PC-3 (cell line): ENCODE measurements at regions not wholly inside any gene's neighbourhood (a gene's known extent, or its start where the extent isn't known, plus 50 kb on each side); places are given as distances from the start of the nearest gene placed in this dataset.

ENCODE experiments used
- ATAC-seq: fragments of 200-7000 bp; cut with Tn5 transposase; 2 replicates; pipeline ENCODE4 v1.9.1; 2020; ENCODE audit warnings: mild to moderate bottlenecking, moderate library complexity
- BruUV-seq: library from RNA; stranded (reverse); fragments of 400-500 nt; replicated peaks from 2 replicates; lab custom pipeline; 2021; lab: Mats Ljungman, UMichigan
- CTCF ChIA-PET: fragments of 300-600 bp; sonication (Branson Sonifier 250); formaldehyde crosslinking; loops from one replicate; lab custom pipeline; 2022; ENCODE audit warnings: antibody characterized with exemption; lab: Charles Lee
- POLR2A ChIA-PET: fragments of 300-600 bp; sonication (Branson Sonifier 250); formaldehyde crosslinking; loops from one replicate; lab custom pipeline; 2022; ENCODE audit warnings: antibody characterized with exemption; ENCODE audit not compliant: unreplicated experiment; lab: Charles Lee
- DNase-seq: peaks from one replicate; pipeline ENCODE4 v3.0.0-alpha.2; 2015
- H2AFZ ChIP-seq: fragments of 300-600 bp; sonication (generic); 2 replicates; pipeline ENCODE4 v1.6.0; 2016; ENCODE audit warnings: antibody characterized with exemption, low read length
- H3F3A ChIP-seq: fragments of 300-600 bp; sonication (generic); one replicate; pipeline ENCODE4 v1.6.0; 2017; ENCODE audit warnings: antibody characterized with exemption, low read length, control low read depth, mild to moderate bottlenecking; ENCODE audit not compliant: unreplicated experiment
- H3K27ac ChIP-seq: fragments of 300-600 bp; sonication (generic); 2 replicates; pipeline ENCODE4 v1.5.1; 2016; ENCODE audit warnings: mild to moderate bottlenecking, low read length
- H3K27me3 ChIP-seq: fragments of 300-600 bp; sonication (generic); 2 replicates; pipeline ENCODE4 v1.6.1; 2016; ENCODE audit warnings: low read length, mixed read lengths
- H3K36me3 ChIP-seq: fragments of 300-600 bp; sonication (generic); 2 replicates; pipeline ENCODE4 v1.6.1; 2016; ENCODE audit warnings: low read depth, mixed run types, low read length, mixed read lengths
- H3K4me1 ChIP-seq: fragments of 300-600 bp; sonication (generic); 2 replicates; pipeline ENCODE4 v1.5.1; 2016; ENCODE audit warnings: low read length; ENCODE audit not compliant: insufficient read depth
- H3K4me2 ChIP-seq: fragments of 300-600 bp; sonication (generic); 2 replicates; pipeline ENCODE4 v1.6.0; 2016; ENCODE audit warnings: low read length
- H3K4me3 ChIP-seq: fragments of 300-600 bp; sonication (generic); 2 replicates; pipeline ENCODE4 v1.5.1; 2016; ENCODE audit warnings: mild to moderate bottlenecking, low read length, mixed read lengths
- H3K79me2 ChIP-seq: fragments of 300-600 bp; sonication (generic); 2 replicates; pipeline ENCODE4 v1.6.1; 2017; ENCODE audit warnings: low read length, mixed read lengths
- H3K9ac ChIP-seq: fragments of 300-600 bp; sonication (generic); 2 replicates; pipeline ENCODE4 v1.6.0; 2016; ENCODE audit warnings: mild to moderate bottlenecking, low read length
- H3K9me2 ChIP-seq: fragments of 300-600 bp; sonication (generic); replicated peaks from 2 replicates; pipeline ENCODE4 v1.6.1; 2016; ENCODE audit warnings: mixed run types, low read length, mixed read lengths
- H3K9me3 ChIP-seq: fragments of 300-600 bp; sonication (generic); 2 replicates; pipeline ENCODE4 v1.6.1; 2016; ENCODE audit warnings: low read length, mixed read lengths
- H4K20me1 ChIP-seq: fragments of 300-600 bp; sonication (generic); 2 replicates; pipeline ENCODE4 v1.6.1; 2016; ENCODE audit warnings: low read length, mixed read lengths
- CTCF ChIP-seq: fragments of 300-600 bp; sonication (generic); conservative IDR thresholded peaks from 2 replicates; pipeline ENCODE4 v1.5.1; 2017; ENCODE audit warnings: antibody characterized with exemption, low read depth, mild to moderate bottlenecking, low read length
- EZH2 ChIP-seq: fragments of 300-600 bp; sonication (generic); IDR thresholded peaks from one replicate; pipeline ENCODE4 v1.6.1; 2017; ENCODE audit warnings: antibody characterized with exemption, mild to moderate bottlenecking, low read length; ENCODE audit not compliant: unreplicated experiment
- EZH2phosphoT487 ChIP-seq: fragments of 300-600 bp; sonication (generic); IDR thresholded peaks from 2 replicates; pipeline ENCODE4 v1.6.1; 2018; ENCODE audit warnings: mild to moderate bottlenecking, antibody characterized with exemption, low read length, borderline replicate concordance
- intact Hi-C: fragments of 100-400 bp; cut with micrococcal nuclease; formaldehyde crosslinking; loops from 2 replicates; pipeline ENCODE4 v1.9.0; 2023

GRCh38 chr3:176757429-176757828 is 439.9 kb downstream of the TBL1XR1 start:
- H2AFZ ChIP-seq = no peak overlapping the region
- H3F3A ChIP-seq = no peaks in the 10 kb centered on the region
- no peaks in the 10 kb centered on the region for H4K20me1 ChIP-seq
- 0 out of 2 replicates have a peak, but pooled peaks cover 3% of the 10 kb centered on the region for H3K27me3 ChIP-seq
- ATAC-seq (no peak), DNase-seq (no peak)
- H3K9me3 ChIP-seq = no peaks in the 10 kb centered on the region
- no peaks in the 10 kb centered on the region for H3K4me1 ChIP-seq
- BruUV-seq = no TSS peak
- TF ChIP-seq CTCF (no peak), EZH2phosphoT487 (no peak), EZH2 (no peak)
- no peak overlapping the region for H3K27ac ChIP-seq
- H3K79me2 ChIP-seq = no peaks in the 10 kb centered on the region
- POLR2A ChIA-PET = no interaction called here
- no peak overlapping the region for H3K9ac ChIP-seq
- intact Hi-C loops = no loop called here
- no peaks in the 10 kb centered on the region for H3K36me3 ChIP-seq
- no peaks in the 10 kb centered on the region for H3K9me2 ChIP-seq
- no peak overlapping the region for H3K4me2 ChIP-seq
- CTCF ChIA-PET = no interaction called here
- H3K4me3 ChIP-seq = no peak overlapping the region

- H3K4me3 ChIP-seq = no peak overlapping the region
- CTCF ChIA-PET = no interaction called here
- no peak overlapping the region for H3K4me2 ChIP-seq
- no peak for DNase-seq
- no peaks in the 10 kb centered on the region for H3K9me2 ChIP-seq
- TF ChIP-seq CTCF (no peak), EZH2phosphoT487 (no peak), EZH2 (no peak)
- no peaks in the 10 kb centered on the region for H3K36me3 ChIP-seq
- no TSS peak for BruUV-seq
- H3K4me1 ChIP-seq = no peaks in the 10 kb centered on the region
- no peak overlapping the region for H3K27ac ChIP-seq
- POLR2A ChIA-PET = no interaction called here
- 0 out of 2 replicates have a peak, but pooled peaks cover 3% of the 10 kb centered on the region for H3K27me3 ChIP-seq
- no peaks in the 10 kb centered on the region for H4K20me1 ChIP-seq
- no peaks in the 10 kb centered on the region for H3K79me2 ChIP-seq
- no peak for ATAC-seq
- no peak overlapping the region for H2AFZ ChIP-seq
- no peak overlapping the region for H3K9ac ChIP-seq
- intact Hi-C loops = no loop called here
- no peaks in the 10 kb centered on the region for H3F3A ChIP-seq
- no peaks in the 10 kb centered on the region for H3K9me3 ChIP-seq
Measured at GRCh38 chr3:176755977-176756376, 441.3 kb downstream of the TBL1XR1 start.

GRCh38 chr3:176755552-176755951 is 441.7 kb downstream of the TBL1XR1 start:
- Histone ChIP-seq H3K9ac (no peak overlapping the region), H3K4me2 (no peak overlapping the region), H3F3A (no peaks in the 10 kb centered on the region), H3K27ac (no peak overlapping the region), H3K79me2 (no peaks in the 10 kb centered on the region), H4K20me1 (no peaks in the 10 kb centered on the region), H3K9me3 (no peaks in the 10 kb centered on the region), H3K4me1 (no peaks in the 10 kb centered on the region), H3K9me2 (no peaks in the 10 kb centered on the region), H3K36me3 (no peaks in the 10 kb centered on the region), H3K4me3 (no peak overlapping the region), H3K27me3 (0 out of 2 replicates have a peak, but pooled peaks cover 3% of the 10 kb centered on the region), H2AFZ (no peak overlapping the region)
- intact Hi-C loops = no loop called here
- ATAC-seq = no peak
- DNase-seq = no peak
- TF ChIP-seq CTCF (no peak), EZH2phosphoT487 (no peak), EZH2 (no peak)
- BruUV-seq = no TSS peak
- POLR2A ChIA-PET = no interaction called here
- CTCF ChIA-PET = no interaction called here
